GM06990 (cell line): ENCODE measurements at regions not wholly inside any gene's neighbourhood (a gene's known extent, or its start where the extent isn't known, plus 50 kb on each side); places are given as distances from the start of the nearest gene placed in this dataset.

ENCODE experiments used
- DNase-seq: peaks from one replicate; pipeline ENCODE4 v3.0.0-alpha.2; 2011; ENCODE audit not compliant: insufficient read length; ENCODE audit errors: extremely low read depth
- H3K27me3 ChIP-seq: replicated peaks from 2 replicates; pipeline ENCODE4 v1.6.0; 2011; ENCODE audit warnings: low read length; ENCODE audit not compliant: control insufficient read depth, insufficient read depth
- H3K36me3 ChIP-seq: 2 replicates; pipeline ENCODE4 v1.5.1; 2011; ENCODE audit warnings: low read length; ENCODE audit not compliant: control insufficient read depth, insufficient read depth
- H3K4me3 ChIP-seq: replicated peaks from 2 replicates; pipeline ENCODE4 v1.5.1; 2011; ENCODE audit warnings: low read depth, mild to moderate bottlenecking, control low read depth, low read length
- TF ChIP-seq, protein P1 (sequence below): IDR thresholded peaks from 2 replicates; pipeline ENCODE4 v1.5.1; 2011; ENCODE audit warnings: low read length, control low read depth, mild to moderate bottlenecking, inconsistent platforms; ENCODE audit not compliant: insufficient read depth, poor library complexity, severe bottlenecking

DNA sequence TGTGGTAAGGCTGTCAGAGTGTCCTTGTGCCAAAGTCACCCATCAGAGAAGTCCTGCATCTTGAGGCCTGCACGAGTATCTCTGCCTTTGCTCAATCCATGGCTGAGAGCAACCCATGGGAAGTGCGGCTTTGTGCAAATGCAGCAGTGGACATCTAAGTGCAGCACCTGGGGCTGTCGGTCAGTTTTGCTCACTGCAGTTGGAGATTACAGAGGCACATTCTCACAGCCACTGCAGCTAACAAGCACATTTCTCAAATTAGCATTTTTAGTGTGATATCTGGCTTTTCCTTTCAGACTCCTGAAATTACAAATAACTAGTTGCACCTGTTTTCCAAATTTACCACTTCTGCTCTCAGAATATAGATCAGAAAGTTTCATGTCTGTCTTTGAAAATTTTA, 81.5 kb upstream of the DAZL start:
- TF ChIP-seq, protein P1, sequence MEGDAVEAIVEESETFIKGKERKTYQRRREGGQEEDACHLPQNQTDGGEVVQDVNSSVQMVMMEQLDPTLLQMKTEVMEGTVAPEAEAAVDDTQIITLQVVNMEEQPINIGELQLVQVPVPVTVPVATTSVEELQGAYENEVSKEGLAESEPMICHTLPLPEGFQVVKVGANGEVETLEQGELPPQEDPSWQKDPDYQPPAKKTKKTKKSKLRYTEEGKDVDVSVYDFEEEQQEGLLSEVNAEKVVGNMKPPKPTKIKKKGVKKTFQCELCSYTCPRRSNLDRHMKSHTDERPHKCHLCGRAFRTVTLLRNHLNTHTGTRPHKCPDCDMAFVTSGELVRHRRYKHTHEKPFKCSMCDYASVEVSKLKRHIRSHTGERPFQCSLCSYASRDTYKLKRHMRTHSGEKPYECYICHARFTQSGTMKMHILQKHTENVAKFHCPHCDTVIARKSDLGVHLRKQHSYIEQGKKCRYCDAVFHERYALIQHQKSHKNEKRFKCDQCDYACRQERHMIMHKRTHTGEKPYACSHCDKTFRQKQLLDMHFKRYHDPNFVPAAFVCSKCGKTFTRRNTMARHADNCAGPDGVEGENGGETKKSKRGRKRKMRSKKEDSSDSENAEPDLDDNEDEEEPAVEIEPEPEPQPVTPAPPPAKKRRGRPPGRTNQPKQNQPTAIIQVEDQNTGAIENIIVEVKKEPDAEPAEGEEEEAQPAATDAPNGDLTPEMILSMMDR, result no peak
- no peak for DNase-seq
- H3K36me3 ChIP-seq, result no peaks in the 10 kb centered on the region
- H3K27me3 ChIP-seq, result no peaks in the 10 kb centered on the region
- H3K4me3 ChIP-seq, result no peak overlapping the region

DNA sequence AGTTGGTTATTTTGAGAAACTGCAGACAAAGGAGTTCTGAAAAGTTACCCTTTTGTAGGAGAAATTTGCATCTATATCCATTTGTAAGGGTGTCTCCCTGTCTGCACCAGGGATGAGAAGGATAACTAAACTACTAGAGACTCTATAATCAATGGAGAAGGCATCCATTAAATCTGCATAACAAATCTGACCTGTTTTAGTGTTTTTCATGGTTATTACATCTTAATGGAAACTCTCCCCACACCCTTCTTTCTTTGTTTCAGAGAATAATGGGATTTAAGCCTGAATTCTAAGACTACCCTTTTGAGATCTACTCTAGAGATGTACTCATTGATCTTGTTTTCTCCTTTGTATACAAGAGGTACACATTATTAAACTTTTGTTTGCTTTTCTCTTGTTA, 82.0 kb upstream of the DAZL start:
- no peaks in the 10 kb centered on the region for H3K27me3 ChIP-seq
- TF ChIP-seq, protein P1, result no peak
- no peaks in the 10 kb centered on the region for H3K36me3 ChIP-seq
- DNase-seq, result no peak
- no peak overlapping the region for H3K4me3 ChIP-seq

DNA sequence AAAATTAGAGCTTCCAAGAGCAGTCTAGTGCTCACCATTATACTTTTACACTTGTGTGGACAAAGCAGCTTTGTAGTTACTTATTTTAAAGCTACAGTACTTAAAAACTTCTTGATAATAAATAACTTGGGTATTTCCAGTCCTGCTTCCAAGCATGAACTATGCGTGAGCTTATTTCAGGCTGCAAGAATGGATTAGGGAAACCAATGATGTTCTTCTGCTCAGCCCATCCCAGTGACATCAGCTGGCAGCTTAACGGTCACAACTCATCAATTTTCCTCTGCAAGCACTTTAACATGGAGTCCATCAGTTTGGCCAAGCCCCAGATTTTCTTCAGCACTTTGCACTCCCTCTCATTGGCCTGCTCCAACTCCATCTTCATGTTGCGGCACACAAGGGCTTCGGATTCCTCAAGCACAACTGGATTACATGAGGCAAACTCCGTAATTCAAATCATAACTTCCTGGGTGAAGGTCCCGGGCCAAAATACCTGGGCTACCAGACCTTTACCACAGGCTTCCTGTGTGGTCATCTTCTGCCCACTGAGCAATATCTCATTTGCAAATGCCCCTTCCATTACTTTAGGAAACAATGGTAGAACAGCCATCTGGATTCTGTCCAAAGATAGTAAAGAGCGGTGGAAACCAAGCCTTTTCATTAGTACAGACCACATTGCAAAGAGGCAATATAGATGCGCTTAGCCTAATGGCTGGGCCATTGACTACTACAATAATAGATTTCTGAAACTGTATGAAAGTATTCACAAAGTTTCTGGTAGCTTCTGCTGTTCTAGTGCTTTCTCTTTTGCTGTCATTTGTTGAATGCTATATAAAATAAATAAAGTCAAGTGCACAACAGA, 87.5 kb upstream of the DAZL start:
- TF ChIP-seq, protein P1, result no peak
- no peak for DNase-seq

DNA sequence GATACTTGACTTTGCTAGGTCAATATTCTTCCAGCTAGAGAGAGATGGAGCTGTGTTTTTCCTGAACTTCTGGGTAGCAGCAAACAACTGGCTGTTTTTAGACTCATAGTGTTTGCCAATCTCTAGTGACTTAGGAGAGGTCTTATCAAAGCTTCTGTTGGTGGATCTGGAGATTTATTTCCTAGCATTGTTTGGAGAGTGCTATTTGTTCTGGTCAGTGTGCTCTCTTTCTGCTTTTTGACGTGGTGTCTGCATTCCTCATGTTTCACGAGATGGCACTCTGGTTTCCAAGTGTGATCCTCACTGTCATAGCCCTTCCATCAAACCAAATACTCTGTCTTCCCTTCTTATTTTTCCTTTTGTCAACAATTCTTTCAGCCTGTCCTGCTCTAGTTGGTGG, 88.6 kb upstream of the DAZL start:
- TF ChIP-seq, protein P1, result no peak
- no peak for DNase-seq
- H3K36me3 ChIP-seq, result no peaks in the 10 kb centered on the region
- H3K27me3 ChIP-seq, result no peaks in the 10 kb centered on the region
- no peak overlapping the region for H3K4me3 ChIP-seq

More for the DNA sequence above, 87.5 kb upstream of the DAZL start:
- Histone ChIP-seq H3K4me3 (no peak overlapping the region), H3K27me3 (no peaks in the 10 kb centered on the region), H3K36me3 (no peaks in the 10 kb centered on the region)

DNA sequence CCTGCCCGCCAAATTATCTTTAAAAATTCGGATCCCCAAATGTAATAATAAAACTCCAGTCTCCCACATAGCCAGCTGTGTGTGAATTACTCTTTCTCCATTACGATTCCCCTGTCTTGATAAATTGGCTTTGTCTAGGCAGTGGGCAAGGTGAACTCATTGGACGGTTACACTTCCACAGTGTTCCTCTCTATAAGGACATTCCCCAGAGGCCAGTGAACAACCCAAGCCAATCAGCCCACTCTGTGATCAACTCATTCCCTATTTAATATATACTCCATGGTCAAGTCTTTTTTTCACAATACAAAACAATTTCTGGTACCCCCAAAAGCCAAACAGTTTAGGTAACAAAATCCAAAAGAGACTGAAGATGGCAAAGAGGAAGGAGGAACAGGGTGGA, 90.5 kb upstream of the DAZL start:
- TF ChIP-seq, protein P1, result no peak
- no peak overlapping the region for H3K4me3 ChIP-seq

More for the DNA sequence above, 90.5 kb upstream of the DAZL start:
- no peak for DNase-seq
- Histone ChIP-seq H3K27me3 (no peaks in the 10 kb centered on the region), H3K36me3 (no peaks in the 10 kb centered on the region)
